ENCODE measurements at regions not wholly inside any gene's neighbourhood (a gene's known extent, or its start where the extent isn't known, plus 50 kb on each side); places are given as distances from the start of the nearest gene placed in this dataset.

DNA sequence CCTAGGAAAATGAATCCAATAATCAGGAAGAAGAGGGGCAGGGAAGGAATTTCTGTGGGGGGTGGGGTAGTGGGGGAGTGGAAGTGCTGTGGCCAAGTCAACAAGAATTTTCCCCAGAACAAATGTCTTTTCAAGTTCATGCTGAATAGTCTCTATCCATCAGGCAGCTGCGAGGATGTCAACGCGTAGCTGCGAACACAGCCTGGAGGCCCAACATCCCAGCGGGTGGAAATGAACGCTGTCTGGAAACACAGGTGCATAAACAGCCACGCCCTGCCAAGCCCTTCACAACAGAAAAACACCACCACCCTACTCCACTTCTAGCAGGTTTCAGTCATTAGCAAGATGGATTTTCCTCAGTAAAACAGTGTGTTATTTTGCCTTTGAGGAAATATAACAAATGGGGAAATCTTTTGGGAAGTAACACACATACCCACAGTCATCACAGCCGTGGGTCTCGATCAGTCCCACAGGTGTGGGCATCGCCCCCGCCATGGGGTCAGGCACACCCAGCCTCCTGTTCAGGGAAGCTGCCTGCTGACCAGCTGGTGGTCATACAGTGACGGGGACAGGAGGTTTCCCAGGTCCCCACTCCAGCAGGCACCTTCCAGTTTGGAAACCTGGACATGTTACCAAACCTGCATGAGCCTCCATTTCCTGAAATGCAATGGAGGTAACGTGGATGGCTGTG, 112.1 kb upstream of the THBS2 start:
- TF ChIP-seq, protein P1, sequence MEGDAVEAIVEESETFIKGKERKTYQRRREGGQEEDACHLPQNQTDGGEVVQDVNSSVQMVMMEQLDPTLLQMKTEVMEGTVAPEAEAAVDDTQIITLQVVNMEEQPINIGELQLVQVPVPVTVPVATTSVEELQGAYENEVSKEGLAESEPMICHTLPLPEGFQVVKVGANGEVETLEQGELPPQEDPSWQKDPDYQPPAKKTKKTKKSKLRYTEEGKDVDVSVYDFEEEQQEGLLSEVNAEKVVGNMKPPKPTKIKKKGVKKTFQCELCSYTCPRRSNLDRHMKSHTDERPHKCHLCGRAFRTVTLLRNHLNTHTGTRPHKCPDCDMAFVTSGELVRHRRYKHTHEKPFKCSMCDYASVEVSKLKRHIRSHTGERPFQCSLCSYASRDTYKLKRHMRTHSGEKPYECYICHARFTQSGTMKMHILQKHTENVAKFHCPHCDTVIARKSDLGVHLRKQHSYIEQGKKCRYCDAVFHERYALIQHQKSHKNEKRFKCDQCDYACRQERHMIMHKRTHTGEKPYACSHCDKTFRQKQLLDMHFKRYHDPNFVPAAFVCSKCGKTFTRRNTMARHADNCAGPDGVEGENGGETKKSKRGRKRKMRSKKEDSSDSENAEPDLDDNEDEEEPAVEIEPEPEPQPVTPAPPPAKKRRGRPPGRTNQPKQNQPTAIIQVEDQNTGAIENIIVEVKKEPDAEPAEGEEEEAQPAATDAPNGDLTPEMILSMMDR (IDR thresholded peaks at IDR 0.05): no peak
- TF ChIP-seq POLR2AphosphoS5 (IDR thresholded peaks at IDR 0.05): no peak
